ENCODE measurements at regions not wholly inside any gene's neighbourhood (a gene's known extent, or its start where the extent isn't known, plus 50 kb on each side); places are given as distances from the start of the nearest gene placed in this dataset.

- H3K27me3 Mint-ChIP-seq (ENCODE audit: insufficient read depth, unreplicated experiment): no peaks in the 10 kb centered on the region
Observed at GRCh38 chr5:40260361-40260760, 419.4 kb upstream of the PTGER4 start.

GRCh38 chr5:40258222-40258621, 421.5 kb upstream of the PTGER4 start:
- Mint-ChIP-seq H3K9me3 (ENCODE audit: unreplicated experiment) (no peaks in the 10 kb centered on the region), H3K36me3 (ENCODE audit: insufficient read depth, unreplicated experiment) (no peaks in the 10 kb centered on the region), H3K27ac (ENCODE audit: low read depth, unreplicated experiment) (no peak overlapping the region), H3K4me1 (ENCODE audit: insufficient read depth, unreplicated experiment) (no peaks in the 10 kb centered on the region), H3K27me3 (ENCODE audit: insufficient read depth, unreplicated experiment) (no peaks in the 10 kb centered on the region), H3K4me3 (ENCODE audit: unreplicated experiment) (no peak overlapping the region)
- ChIA-PET POLR2A (no interaction called here), CTCF (interaction anchor here (0.6 kb wide), 1 partner anchor 974 kb away, joined by 3 read pairs; no protein-coding TSS in a partner anchor)
- no TSS peak for BruUV-seq (replicated peaks)
- intact Hi-C loops (cut with micrococcal nuclease): loop anchor here (10.0 kb wide), 1 partner anchor 543 kb away; no protein-coding TSS in a partner anchor
- no peak for TF ChIP-seq CTCF (IDR thresholded peaks at IDR 0.05; ENCODE audit: unreplicated experiment)
- DNase-seq (ENCODE audit: unreplicated experiment): peak; percentile 44

More at GRCh38 chr5:40260361-40260760, 419.4 kb upstream of the PTGER4 start:
- no peak for DNase-seq (ENCODE audit: unreplicated experiment)
- BruUV-seq (replicated peaks): no TSS peak
- Mint-ChIP-seq H3K36me3 (ENCODE audit: insufficient read depth, unreplicated experiment) (no peaks in the 10 kb centered on the region), H3K27ac (ENCODE audit: low read depth, unreplicated experiment) (no peak overlapping the region), H3K4me3 (ENCODE audit: unreplicated experiment) (no peak overlapping the region), H3K4me1 (ENCODE audit: insufficient read depth, unreplicated experiment) (no peaks in the 10 kb centered on the region), H3K9me3 (ENCODE audit: unreplicated experiment) (no peaks in the 10 kb centered on the region)
- ChIA-PET CTCF (interaction anchor here (0.6 kb wide), 1 partner anchor 55 kb away, joined by 3 read pairs; no protein-coding TSS in a partner anchor), POLR2A (no interaction called here)
- intact Hi-C loops (cut with micrococcal nuclease): no loop called here
- TF ChIP-seq CTCF (IDR thresholded peaks at IDR 0.05; ENCODE audit: unreplicated experiment): no peak

GRCh38 chr5:40240671-40241070, 439.0 kb upstream of the PTGER4 start:
- Mint-ChIP-seq H3K9me3 (ENCODE audit: unreplicated experiment) (peaks cover 8% of the 10 kb centered on the region), H3K27ac (ENCODE audit: low read depth, unreplicated experiment) (no peak overlapping the region), H3K4me3 (ENCODE audit: unreplicated experiment) (no peak overlapping the region), H3K36me3 (ENCODE audit: insufficient read depth, unreplicated experiment) (no peaks in the 10 kb centered on the region), H3K4me1 (ENCODE audit: insufficient read depth, unreplicated experiment) (no peaks in the 10 kb centered on the region), H3K27me3 (ENCODE audit: insufficient read depth, unreplicated experiment) (no peaks in the 10 kb centered on the region)
- ChIA-PET CTCF (interaction anchor here (0.5 to 0.6 kb wide), 3 partner anchors 30 to 436 kb away, joined by 3 read pairs; no protein-coding TSS in a partner anchor), POLR2A (no interaction called here)
- intact Hi-C loops (cut with micrococcal nuclease): no loop called here
- DNase-seq (ENCODE audit: unreplicated experiment): no peak
- no TSS peak for BruUV-seq (replicated peaks)
- no peak for TF ChIP-seq CTCF (IDR thresholded peaks at IDR 0.05; ENCODE audit: unreplicated experiment)

- no TSS peak for BruUV-seq (replicated peaks)
- Mint-ChIP-seq H3K4me1 (ENCODE audit: insufficient read depth, unreplicated experiment) (no peaks in the 10 kb centered on the region), H3K9me3 (ENCODE audit: unreplicated experiment) (peaks cover 8% of the 10 kb centered on the region), H3K36me3 (ENCODE audit: insufficient read depth, unreplicated experiment) (no peaks in the 10 kb centered on the region), H3K4me3 (ENCODE audit: unreplicated experiment) (no peak overlapping the region), H3K27me3 (ENCODE audit: insufficient read depth, unreplicated experiment) (no peaks in the 10 kb centered on the region), H3K27ac (ENCODE audit: low read depth, unreplicated experiment) (no peak overlapping the region)
- CTCF ChIA-PET: interaction anchor here (0.5 to 0.6 kb wide), 3 partner anchors 29 to 436 kb away, joined by 3 read pairs; no protein-coding TSS in a partner anchor
- TF ChIP-seq CTCF (IDR thresholded peaks at IDR 0.05; ENCODE audit: unreplicated experiment): no peak
- DNase-seq (ENCODE audit: unreplicated experiment): peak; percentile 65
- POLR2A ChIA-PET: no interaction called here
- intact Hi-C loops (cut with micrococcal nuclease): no loop called here
Observed at GRCh38 chr5:40240111-40240510, 439.6 kb upstream of the PTGER4 start.

Measured in MCF 10A (cell line).